22Rv1 (cell line): ENCODE measurements at regions not wholly inside any gene's neighbourhood (a gene's known extent, or its start where the extent isn't known, plus 50 kb on each side); places are given as distances from the start of the nearest gene placed in this dataset.

Source experiments
- ZFX ChIP-seq: fragments of 450-650 bp; IDR thresholded peaks from 2 replicates; pipeline ENCODE4 v1.6.1; 2017; ENCODE audit warnings: antibody characterized with exemption, borderline replicate concordance
- TF ChIP-seq, protein P1 (sequence below): fragments of 450-650 bp; IDR thresholded peaks from 2 replicates; pipeline ENCODE4 v1.5.1; 2017; ENCODE audit warnings: mild to moderate bottlenecking

DNA sequence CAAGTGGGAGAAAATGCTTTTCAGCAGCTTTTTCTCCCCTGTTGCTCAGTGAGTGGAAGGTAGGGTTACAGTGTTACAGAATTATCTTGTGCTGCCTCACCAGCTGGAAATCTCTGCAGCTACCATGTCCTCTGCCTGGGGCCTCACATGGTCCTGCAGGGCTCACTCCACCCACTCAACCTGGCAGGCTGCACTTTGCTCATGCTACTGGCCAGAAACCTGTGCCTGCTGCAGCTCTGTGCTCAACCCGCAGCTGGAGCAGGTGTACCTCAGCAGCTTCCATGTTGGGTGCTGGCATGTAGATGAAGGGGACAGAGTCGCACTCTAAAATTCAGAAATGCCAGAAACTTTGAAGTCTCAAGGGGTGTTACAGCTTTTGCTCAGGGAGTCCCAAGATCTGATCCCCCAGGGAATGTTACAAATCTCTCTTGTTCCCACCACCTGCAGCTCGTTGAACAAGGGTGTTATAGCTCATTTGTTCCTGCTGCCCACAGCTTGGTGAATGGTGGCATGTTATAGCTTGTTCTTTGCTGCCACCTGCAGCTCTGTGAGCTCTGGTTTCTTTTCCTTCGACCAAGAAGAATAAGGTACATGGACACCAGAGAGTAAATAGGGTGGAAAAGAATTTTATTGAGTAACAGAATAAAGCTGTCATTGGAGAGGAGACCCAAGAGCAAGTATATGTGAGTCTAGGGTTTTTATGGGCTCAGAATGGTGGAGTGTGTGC, 845.8 kb downstream of the TECRL start:
- TF ChIP-seq ZFX = no peak
- TF ChIP-seq, protein P1, sequence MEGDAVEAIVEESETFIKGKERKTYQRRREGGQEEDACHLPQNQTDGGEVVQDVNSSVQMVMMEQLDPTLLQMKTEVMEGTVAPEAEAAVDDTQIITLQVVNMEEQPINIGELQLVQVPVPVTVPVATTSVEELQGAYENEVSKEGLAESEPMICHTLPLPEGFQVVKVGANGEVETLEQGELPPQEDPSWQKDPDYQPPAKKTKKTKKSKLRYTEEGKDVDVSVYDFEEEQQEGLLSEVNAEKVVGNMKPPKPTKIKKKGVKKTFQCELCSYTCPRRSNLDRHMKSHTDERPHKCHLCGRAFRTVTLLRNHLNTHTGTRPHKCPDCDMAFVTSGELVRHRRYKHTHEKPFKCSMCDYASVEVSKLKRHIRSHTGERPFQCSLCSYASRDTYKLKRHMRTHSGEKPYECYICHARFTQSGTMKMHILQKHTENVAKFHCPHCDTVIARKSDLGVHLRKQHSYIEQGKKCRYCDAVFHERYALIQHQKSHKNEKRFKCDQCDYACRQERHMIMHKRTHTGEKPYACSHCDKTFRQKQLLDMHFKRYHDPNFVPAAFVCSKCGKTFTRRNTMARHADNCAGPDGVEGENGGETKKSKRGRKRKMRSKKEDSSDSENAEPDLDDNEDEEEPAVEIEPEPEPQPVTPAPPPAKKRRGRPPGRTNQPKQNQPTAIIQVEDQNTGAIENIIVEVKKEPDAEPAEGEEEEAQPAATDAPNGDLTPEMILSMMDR = peak; percentile 38; the same call in 1 of the 2 replicates
